ENCODE measurements at regions not wholly inside any gene's neighbourhood (a gene's known extent, or its start where the extent isn't known, plus 50 kb on each side); places are given as distances from the start of the nearest gene placed in this dataset.

DNA sequence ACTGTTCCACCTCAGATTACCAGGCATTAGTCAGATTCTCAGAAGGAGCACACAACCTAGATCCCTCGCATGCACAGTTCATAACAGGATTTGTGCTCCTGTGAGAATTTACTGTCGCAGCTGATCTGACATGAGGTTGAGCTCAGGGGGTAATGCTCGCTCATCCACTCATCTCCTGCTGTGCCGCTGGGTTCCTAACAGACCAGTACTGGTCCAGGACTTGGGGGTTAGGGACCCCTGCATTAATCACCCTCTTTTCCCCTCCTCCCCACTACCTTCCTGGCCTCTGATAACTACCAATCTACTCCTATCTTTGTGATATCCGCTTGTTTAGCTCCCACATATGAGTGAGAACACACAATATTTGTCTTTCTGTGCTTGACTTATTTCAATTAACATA is 83.5 kb upstream of the FSHB start:
- no peak overlapping the region for H2BK20ac ChIP-seq (ENCODE audit: low read depth, low read length)
- no peak overlapping the region for H3K27ac ChIP-seq (ENCODE audit: insufficient read depth, low read length)
- H4K8ac ChIP-seq (ENCODE audit: low read depth in 2 of 2, low read length in 2 of 2) = no peak overlapping the region
- H3K18ac ChIP-seq (ENCODE audit: low read depth, low read length) = no peak overlapping the region
- no peak overlapping the region for H3K4me3 ChIP-seq (ENCODE audit: insufficient read depth, low read depth, low read length)
- ATAC-seq (ENCODE audit: low read depth) = no peak
- no peaks in the 10 kb centered on the region for H3K9me1 ChIP-seq (ENCODE audit: insufficient read depth, low read length)
- CTCF ChIA-PET = no interaction called here
- WGBS, 2 experiments (ENCODE audit: extremely low coverage in 2 of 2, insufficient read length in 1 of 2) = no CpG with 5 or more reads among the region's 5 CpGs
- H2BK120ac ChIP-seq (ENCODE audit: low read depth, low read length) = no peak overlapping the region
- no peak overlapping the region for H3K56ac ChIP-seq (ENCODE audit: extremely low read depth, insufficient read depth, low read length)
- no peaks in the 10 kb centered on the region for H3K27me3 ChIP-seq (ENCODE audit: control insufficient read depth, insufficient read depth, low read length)
- intact Hi-C loops (cut with micrococcal nuclease) (no loop called here), in situ Hi-C loops (cut with MboI; ENCODE audit: low sequenced_read_pairs) (loop anchor here (25.0 kb wide), 1 partner anchor 710 kb away; no protein-coding TSS in a partner anchor), dilution Hi-C loops (cut with HindIII; ENCODE audit: low sequenced_read_pairs, unreplicated experiment) (no loop called here)
- no peak overlapping the region for H4K91ac ChIP-seq (ENCODE audit: insufficient read depth, low read depth, low read length)
- DNase-seq = no peak
- H3K4me2 ChIP-seq (ENCODE audit: low read depth, low read length) = no peak overlapping the region
- no peaks in the 10 kb centered on the region for H3K36me3 ChIP-seq (ENCODE audit: control insufficient read depth, insufficient read depth, low read length)
- no peaks in the 10 kb centered on the region for H3K9me3 ChIP-seq (ENCODE audit: control insufficient read depth, insufficient read depth, low read length)
- no TSS peak for BruUV-seq (replicated peaks)
- H2BK15ac ChIP-seq (ENCODE audit: low read depth, low read length) = no peak overlapping the region
- H3K23ac ChIP-seq (ENCODE audit: low read depth, low read length) = no peak overlapping the region
- POLR2A ChIA-PET (ENCODE audit: unreplicated experiment) = no interaction called here
- H3K4me1 ChIP-seq (ENCODE audit: control insufficient read depth, insufficient read depth, low read length) = no peaks in the 10 kb centered on the region
- no peak overlapping the region for H2AFZ ChIP-seq (replicated peaks; ENCODE audit: low read length, poor library complexity)
- no peak overlapping the region for H3K9ac ChIP-seq (ENCODE audit: low read depth, low read length)
- no peak overlapping the region for H2AK9ac ChIP-seq (replicated peaks; ENCODE audit: low read depth, low read length, poor library complexity)
- TF ChIP-seq FOS (IDR thresholded peaks at IDR 0.05; ENCODE audit: low read depth, low read length) (no peak), MXI1 (IDR thresholded peaks at IDR 0.05; ENCODE audit: borderline replicate concordance, low read depth, low read length) (no peak), RAD21 (IDR thresholded peaks at IDR 0.05; ENCODE audit: low read length) (no peak), CEBPB (IDR thresholded peaks at IDR 0.05; ENCODE audit: low read depth, low read length) (no peak), RCOR1 (IDR thresholded peaks at IDR 0.05; ENCODE audit: insufficient replicate concordance, low read length) (no peak), MAZ (IDR thresholded peaks at IDR 0.05; ENCODE audit: borderline replicate concordance, low read depth, low read length) (no peak), POLR2A (IDR thresholded peaks at IDR 0.05; ENCODE audit: low read depth, low read length) (no peak), CHD1 (IDR thresholded peaks at IDR 0.05; ENCODE audit: low read depth, low read length) (no peak), BHLHE40 (IDR thresholded peaks at IDR 0.05; ENCODE audit: low read depth, low read length) (no peak), MAFK (IDR thresholded peaks at IDR 0.05; ENCODE audit: low read depth, low read length) (no peak), NFE2L2 (IDR thresholded peaks at IDR 0.05; ENCODE audit: low read depth, low read length) (no peak), RFX5 (IDR thresholded peaks at IDR 0.05; ENCODE audit: low read depth, low read length) (no peak)
- TF ChIP-seq, protein P1, sequence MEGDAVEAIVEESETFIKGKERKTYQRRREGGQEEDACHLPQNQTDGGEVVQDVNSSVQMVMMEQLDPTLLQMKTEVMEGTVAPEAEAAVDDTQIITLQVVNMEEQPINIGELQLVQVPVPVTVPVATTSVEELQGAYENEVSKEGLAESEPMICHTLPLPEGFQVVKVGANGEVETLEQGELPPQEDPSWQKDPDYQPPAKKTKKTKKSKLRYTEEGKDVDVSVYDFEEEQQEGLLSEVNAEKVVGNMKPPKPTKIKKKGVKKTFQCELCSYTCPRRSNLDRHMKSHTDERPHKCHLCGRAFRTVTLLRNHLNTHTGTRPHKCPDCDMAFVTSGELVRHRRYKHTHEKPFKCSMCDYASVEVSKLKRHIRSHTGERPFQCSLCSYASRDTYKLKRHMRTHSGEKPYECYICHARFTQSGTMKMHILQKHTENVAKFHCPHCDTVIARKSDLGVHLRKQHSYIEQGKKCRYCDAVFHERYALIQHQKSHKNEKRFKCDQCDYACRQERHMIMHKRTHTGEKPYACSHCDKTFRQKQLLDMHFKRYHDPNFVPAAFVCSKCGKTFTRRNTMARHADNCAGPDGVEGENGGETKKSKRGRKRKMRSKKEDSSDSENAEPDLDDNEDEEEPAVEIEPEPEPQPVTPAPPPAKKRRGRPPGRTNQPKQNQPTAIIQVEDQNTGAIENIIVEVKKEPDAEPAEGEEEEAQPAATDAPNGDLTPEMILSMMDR (conservative IDR thresholded peaks at IDR 0.05; ENCODE audit: low read depth, low read length) = no peak
- TF ChIP-seq, protein P2, sequence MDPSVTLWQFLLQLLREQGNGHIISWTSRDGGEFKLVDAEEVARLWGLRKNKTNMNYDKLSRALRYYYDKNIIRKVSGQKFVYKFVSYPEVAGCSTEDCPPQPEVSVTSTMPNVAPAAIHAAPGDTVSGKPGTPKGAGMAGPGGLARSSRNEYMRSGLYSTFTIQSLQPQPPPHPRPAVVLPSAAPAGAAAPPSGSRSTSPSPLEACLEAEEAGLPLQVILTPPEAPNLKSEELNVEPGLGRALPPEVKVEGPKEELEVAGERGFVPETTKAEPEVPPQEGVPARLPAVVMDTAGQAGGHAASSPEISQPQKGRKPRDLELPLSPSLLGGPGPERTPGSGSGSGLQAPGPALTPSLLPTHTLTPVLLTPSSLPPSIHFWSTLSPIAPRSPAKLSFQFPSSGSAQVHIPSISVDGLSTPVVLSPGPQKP (IDR thresholded peaks at IDR 0.05; ENCODE audit: borderline replicate concordance, low read depth, low read length) = no peak
- TF ChIP-seq, protein P3, sequence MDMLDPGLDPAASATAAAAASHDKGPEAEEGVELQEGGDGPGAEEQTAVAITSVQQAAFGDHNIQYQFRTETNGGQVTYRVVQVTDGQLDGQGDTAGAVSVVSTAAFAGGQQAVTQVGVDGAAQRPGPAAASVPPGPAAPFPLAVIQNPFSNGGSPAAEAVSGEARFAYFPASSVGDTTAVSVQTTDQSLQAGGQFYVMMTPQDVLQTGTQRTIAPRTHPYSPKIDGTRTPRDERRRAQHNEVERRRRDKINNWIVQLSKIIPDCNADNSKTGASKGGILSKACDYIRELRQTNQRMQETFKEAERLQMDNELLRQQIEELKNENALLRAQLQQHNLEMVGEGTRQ (IDR thresholded peaks at IDR 0.05; ENCODE audit: low read depth, low read length) = no peak
- no peak overlapping the region for H2BK5ac ChIP-seq (ENCODE audit: low read depth, low read length, poor library complexity, severe bottlenecking)
- H4K20me1 ChIP-seq (ENCODE audit: insufficient read depth, low read length) = no peaks in the 10 kb centered on the region
- H3K4ac ChIP-seq (ENCODE audit: low read depth, low read length) = no peak overlapping the region
- H3K14ac ChIP-seq (replicated peaks; ENCODE audit: low read depth, low read length) = no peak overlapping the region
- no peak overlapping the region for H2AK5ac ChIP-seq (ENCODE audit: low read depth, low read length)
- H3K79me1 ChIP-seq (ENCODE audit: low read depth in 1 of 2, low read length in 2 of 2) = no peaks in the 10 kb centered on the region
- H4K5ac ChIP-seq (ENCODE audit: low read depth, low read length) = no peak overlapping the region

Measured in IMR-90 (cell line).